ENCODE measurements at regions not wholly inside any gene's neighbourhood (a gene's known extent, or its start where the extent isn't known, plus 50 kb on each side); places are given as distances from the start of the nearest gene placed in this dataset.
A peak's percentile ranks its signal among the peaks of the same experiment; 100 is the strongest.

DNA sequence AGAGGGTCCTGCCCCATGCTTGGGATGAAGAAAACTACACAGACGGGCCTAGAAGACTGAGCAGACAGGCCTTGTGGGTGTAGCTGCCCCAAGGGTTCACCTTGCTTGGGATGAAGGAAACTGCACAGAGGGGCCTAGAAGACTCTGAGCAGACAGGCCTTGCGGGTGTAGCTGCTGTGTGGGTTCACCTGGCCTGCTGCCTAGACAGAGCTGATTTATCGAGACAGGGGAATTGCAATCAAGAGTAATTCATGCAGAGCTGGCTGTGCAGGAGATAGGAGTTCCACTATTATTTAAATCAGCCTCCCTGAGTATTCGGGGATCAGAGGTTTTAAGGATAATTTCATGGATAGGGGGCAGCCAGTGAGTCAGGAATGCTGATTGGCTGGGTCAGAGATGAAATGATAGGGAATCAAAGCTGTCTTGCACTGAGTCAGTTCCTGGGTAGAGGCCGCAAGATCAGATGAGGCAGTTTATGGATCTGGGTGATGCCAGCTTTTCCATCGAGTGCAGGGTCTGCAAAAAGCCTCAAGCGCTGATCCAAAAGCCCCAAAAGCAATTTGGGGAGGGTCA, 341.4 kb downstream of the GALR1 start:
- no peak for DNase-seq (ENCODE audit: low spot score)

DNA sequence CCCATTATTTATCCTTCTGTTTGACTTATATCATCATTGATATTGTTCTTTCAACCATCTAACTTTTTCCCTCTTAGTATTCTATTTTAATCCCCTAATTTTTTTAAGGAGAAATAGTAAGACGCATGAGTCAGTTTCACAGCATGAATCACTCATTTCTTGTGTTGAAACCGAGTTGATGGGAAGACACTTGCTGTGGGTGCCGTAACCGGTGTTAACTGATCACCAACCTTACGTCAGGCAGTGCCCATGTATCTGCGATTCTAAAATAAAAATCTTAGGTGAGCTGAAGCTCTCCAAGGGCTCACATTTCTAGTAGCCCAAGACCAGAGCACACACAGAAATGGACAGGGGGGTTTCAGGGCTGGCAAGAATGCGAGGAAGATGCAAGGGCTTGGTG, 348.1 kb downstream of the GALR1 start:
- no peak for DNase-seq (ENCODE audit: low spot score)

DNA sequence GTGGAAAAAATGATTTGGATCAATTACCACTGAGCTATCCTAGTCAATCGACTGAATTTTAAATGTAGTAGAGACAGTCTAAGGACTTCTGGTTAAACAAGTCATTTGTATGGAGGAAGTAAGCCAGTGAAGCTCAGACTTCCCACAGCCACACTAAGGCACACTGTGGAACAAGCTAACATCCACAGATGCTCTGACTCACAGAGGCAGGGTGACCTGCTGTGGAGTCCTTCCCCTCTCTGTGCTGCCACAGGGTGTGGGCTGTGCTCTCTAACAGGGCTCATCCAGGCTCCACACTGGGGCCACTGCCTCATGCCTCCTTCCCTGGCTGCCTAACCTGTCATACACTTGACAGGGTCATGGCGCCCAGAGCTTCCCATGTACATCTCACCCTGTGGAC, 351.0 kb downstream of the GALR1 start:
- DNase-seq (ENCODE audit: low spot score): no peak

DNA sequence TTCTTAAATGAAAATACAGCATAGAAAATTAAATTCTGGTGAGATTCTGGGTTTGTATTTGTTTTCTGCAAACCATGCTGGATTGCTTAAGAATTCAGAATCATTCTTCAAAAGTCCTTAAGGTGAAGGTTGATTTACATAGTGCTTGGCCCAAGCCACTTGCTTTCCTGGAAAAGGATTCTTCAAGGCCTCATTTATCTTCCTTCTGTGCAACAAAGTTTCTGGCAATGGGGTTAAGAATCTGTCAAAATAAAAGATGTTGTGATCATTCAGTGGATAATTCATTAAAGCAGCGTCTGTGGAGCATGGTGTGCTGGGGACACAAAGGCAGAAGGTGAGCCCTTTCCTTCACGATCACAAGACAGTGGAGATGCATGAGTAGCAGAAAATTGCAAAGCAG, 351.9 kb downstream of the GALR1 start:
- no peak for DNase-seq (ENCODE audit: low spot score)

DNA sequence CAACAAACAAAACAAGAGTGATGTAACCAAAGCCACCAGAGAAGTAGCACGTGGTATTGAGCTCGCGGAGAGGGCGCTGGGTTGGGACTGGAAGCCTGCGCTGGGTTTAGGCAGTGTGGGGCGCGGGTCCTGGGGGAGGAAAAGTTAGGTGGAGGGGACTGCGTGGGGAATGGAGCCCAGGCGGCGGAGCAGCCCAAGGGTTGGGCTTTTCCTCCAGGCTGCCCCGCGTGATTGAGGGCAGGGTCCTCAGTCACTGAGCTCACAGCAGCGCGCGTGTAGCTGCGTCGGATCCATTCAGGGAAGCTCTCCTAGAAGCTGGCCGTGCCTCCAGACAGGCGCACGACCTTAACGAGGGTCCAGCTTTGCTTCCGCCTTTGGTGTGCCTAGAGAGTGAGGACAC, 357.4 kb downstream of the GALR1 start:
- DNase-seq (ENCODE audit: low spot score): no peak

DNA sequence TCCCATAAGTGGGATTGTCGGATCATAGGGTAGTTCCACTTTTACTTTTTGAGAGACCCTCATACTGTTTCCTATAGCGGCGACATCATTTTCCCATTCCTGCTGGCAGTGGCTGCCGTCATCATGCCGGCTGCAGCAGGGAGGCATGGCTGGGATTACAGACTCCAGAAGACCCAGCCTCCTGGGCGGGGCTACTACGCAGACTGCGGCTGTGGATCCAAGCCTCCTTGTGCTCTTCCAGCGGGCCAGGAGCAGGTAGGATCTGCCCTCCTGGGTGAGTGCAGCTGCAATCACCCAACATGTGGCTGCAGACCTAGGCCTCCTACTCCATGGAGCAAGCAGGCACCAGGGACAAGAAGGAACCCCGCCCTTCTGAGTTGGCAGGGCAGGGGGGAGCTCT, 359.2 kb downstream of the GALR1 start:
- DNase-seq (ENCODE audit: low spot score): no peak

GRCh38 chr18:77617694-77618093, 368.0 kb downstream of the GALR1 start:
- no peak for DNase-seq (ENCODE audit: low spot score)

- DNase-seq (ENCODE audit: low spot score): no peak
Observed at GRCh38 chr18:77619525-77619924, 369.9 kb downstream of the GALR1 start.

DNA sequence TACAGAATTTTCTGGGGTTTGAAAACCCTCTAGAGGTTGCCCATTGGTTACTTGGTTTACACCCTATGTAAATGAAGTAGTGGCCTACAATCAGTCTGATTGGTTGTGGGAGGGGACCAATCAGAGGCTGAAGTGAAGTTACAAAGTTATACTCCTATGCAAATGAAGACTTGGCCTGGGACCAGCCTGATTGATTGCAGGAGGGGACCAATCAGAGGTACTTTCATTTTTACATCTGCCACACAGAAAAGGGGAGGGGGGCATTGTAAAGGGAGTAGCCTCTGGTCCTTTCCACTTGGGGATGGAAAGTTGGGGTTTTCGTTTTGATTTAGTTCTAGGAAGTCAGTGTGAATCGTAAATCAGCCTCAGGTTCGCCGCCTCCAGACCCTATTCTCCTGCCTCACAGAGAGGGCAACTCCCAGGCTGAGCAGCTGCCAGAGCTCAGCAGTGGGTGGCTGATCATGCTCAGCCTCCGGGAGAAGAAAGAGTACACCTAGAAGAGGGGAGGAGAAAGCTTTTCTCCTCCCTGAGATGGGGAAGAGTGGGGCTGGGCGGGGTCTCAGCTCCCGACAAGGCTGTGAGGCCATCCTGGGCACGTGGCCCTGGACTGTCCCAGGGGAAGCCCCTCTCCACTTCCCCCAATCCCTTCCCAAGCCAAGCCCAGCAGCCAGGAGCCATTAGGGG, 372.5 kb downstream of the GALR1 start:
- DNase-seq (ENCODE audit: low spot score): peak; percentile 39

- no peak for DNase-seq (ENCODE audit: low spot score)
Observed at GRCh38 chr18:77632758-77633157, 383.1 kb downstream of the GALR1 start.

DNA sequence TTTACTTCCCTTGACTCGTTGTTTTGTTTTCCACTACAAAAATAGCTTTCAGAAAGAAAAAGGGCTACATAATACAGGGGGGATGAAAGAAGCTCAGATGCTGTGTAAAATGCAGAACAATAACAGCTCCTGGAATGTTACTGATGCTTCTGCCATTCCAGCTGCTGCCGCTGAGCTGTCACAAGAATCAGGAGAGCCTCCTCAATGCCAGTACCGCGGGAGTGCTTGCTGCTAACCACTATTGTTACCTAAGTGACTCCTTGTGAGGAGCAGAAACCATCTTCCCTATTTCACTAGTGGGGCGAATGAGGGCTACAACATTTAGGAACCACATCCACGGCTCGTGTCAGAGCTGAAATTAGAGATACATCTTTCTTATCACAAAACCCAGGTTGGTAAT, 384.8 kb downstream of the GALR1 start:
- no peak for DNase-seq (ENCODE audit: low spot score)

DNA sequence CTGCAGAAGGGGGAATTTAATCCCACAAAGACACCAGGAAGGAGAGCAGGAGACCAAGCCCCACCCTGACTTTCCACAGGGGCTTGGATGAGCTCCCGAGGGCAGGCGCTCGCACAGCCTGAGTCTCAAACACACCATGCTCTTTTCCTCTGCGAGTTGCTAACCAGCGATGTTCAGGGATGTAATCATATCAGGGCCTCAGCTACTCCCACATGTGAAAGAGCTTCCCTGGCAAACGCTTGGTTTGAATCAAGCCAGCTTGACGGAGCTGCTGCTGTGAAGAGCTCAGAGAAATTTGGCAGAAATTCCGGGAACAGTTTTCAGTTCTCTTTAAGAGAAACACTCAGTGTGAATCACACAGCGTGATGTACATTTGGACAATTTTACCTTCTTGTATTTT, 385.8 kb downstream of the GALR1 start:
- DNase-seq (ENCODE audit: low spot score): no peak

GRCh38 chr18:77635858-77636257, 386.2 kb downstream of the GALR1 start:
- DNase-seq (ENCODE audit: low spot score): no peak

DNA sequence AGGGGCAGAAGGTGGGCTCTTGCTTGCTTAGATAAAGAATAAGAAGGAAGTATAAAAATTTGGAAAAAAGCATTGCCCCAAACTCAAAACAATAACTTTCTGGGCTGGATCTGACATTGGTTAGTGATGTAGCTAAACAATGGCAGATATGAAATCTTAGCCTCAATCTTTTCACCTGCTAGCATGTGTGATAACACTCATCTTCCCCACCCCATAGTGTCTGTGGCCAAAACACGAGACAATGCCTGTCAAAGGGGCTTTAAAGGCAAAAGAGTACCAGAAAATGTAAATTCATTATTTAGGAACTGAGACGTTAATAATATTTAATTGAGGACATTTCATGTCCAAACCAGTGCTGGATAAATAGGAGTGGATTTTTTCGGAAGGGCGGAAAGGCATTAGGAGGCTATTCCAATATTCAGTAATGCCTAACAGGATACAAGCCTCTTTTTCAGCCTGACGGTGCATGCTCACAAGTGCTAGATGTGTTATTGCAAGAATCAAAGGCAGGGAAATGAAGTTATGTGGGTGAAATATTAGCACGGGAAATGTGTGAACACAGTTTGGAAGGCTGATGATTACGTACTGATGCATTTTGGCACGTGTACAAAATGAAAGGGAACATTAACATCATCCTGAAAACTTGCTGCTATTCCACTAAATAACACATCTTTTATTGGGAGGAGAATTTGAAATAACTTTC, 395.7 kb downstream of the GALR1 start:
- no peak for DNase-seq (ENCODE audit: low spot score)

- no peak for DNase-seq (ENCODE audit: low spot score)
Observed at GRCh38 chr18:77647472-77647871, 397.8 kb downstream of the GALR1 start.

- DNase-seq (ENCODE audit: low spot score): no peak
Observed at GRCh38 chr18:77648411-77648810, 398.8 kb downstream of the GALR1 start.

GRCh38 chr18:77650799-77651385, 401.2 kb downstream of the GALR1 start:
- DNase-seq (ENCODE audit: low spot score): peak; percentile 45

DNA sequence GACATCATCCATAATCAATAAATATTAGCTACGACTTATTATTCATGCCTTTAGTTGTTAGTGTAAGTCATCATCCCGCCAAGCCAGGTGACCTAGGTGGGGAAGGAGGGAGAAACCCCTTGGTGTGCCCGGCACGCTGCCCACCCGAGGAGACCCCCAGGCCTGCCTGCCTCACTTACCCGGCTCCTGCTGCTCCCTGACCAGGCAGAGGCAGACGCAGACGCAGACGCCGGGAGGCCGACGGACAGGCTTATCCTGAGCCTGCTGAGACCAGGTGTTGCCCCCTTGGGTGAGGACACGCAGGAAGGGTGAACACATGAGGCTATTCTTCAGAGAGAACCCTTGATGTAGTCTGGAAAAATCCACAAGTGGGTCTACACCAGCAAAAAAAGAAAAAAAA, 401.8 kb downstream of the GALR1 start:
- no peak for DNase-seq (ENCODE audit: low spot score)

- DNase-seq (ENCODE audit: low spot score): no peak
Observed at GRCh38 chr18:77653792-77654191, 404.1 kb downstream of the GALR1 start.

GRCh38 chr18:77654302-77654701, 404.7 kb downstream of the GALR1 start:
- no peak for DNase-seq (ENCODE audit: low spot score)

DNA sequence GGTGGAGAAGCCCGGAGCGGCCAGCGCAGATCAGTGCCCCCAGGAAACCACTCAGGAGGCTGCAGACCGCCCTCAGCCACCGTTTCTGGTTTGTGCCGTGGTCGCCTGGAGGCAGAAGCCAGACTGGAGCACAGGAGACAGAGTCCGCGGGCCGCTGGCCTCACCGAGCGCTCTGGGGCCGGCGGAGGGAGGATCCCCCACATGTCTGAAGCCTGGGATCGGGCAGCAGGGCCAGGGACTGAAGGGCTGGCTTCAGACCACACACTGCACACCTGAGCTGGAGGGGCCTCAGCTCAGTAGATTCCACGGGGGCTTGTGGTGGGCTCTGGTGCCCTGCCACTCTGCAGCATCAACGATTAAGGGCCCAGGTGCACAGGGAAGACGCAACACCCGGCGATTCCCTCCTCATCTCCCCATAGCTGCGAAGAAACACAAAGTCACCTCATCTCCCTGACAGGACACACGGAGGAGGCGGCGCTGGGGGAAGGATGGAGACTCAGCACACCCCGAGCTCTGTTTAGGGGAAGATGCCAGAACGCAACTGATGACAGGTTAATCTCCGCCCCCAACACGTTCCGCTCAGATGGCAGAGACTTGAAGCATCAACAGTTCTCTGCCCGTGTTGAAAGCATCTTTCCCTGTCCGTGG, 408.1 kb downstream of the GALR1 start:
- DNase-seq (ENCODE audit: low spot score): no peak

DNA sequence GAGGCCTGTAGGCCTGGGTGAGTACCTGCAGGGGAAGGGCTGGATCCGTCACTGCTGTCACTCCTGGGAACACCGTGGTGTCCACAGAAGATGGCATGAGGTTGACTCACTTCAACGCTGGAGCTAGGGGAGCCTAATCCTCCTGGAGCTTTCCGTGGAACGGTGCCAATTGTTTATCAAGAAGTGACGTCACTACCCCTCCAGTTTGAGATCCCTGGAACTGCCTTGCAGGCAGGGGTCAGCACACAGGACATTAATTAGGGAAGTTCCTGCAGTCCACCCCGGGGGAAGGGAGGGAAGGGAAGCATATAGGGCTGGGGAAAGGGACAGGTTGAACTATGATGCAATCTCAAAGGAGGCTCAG, 408.6 kb downstream of the GALR1 start:
- no peak for DNase-seq (ENCODE audit: low spot score)
